SK-N-SH treated with all-trans-retinoic acid at 6 μM for 48 hours (cell line): ENCODE measurements at regions not wholly inside any gene's neighbourhood (a gene's known extent, or its start where the extent isn't known, plus 50 kb on each side); places are given as distances from the start of the nearest gene placed in this dataset.
"Not testable (repeated sequence)": the region's sequence is repeated elsewhere in the genome, so short reads cannot be mapped to it uniquely, and the experiment has no call there.

Experiments
- ATAC-seq: fragments of 200-7000 bp; cut with Tn5 transposase; 3 replicates; pipeline ENCODE4 v1.9.1; 2020; ENCODE audit warnings: mild to moderate bottlenecking, moderate library complexity
- ARNTL ChIP-seq: fragments of 450-650 bp; formaldehyde crosslinking; IDR thresholded peaks from 2 replicates; pipeline ENCODE4 v1.5.0; 2020; ENCODE audit warnings: low read depth, mild to moderate bottlenecking, moderate library complexity, borderline replicate concordance
- BACH2 ChIP-seq: fragments of 250-450 bp; sonication (Bioruptor Pico); IDR thresholded peaks from 2 replicates; pipeline ENCODE4 v1.9.0; 2021; ENCODE audit warnings: mild to moderate bottlenecking, borderline replicate concordance
- CSDC2 ChIP-seq: fragments of 250-450 bp; sonication (Bioruptor Pico); IDR thresholded peaks from 2 replicates; pipeline ENCODE4 v1.5.0; 2020; ENCODE audit warnings: mild to moderate bottlenecking, moderate library complexity
- ESRRG ChIP-seq: fragments of 250-450 bp; sonication (Bioruptor Pico); IDR thresholded peaks from 2 replicates; pipeline ENCODE4 v1.6.1; 2021; ENCODE audit warnings: mild to moderate bottlenecking
- OSR1 ChIP-seq: fragments of 250-450 bp; sonication (Bioruptor Pico); IDR thresholded peaks from 2 replicates; pipeline ENCODE4 v1.8.0; 2022; ENCODE audit warnings: moderate library complexity, mild to moderate bottlenecking, inconsistent platforms
- PATZ1 ChIP-seq: fragments of 250-450 bp; sonication (Bioruptor Pico); IDR thresholded peaks from 2 replicates; pipeline ENCODE4 v1.8.0; 2020; ENCODE audit warnings: mild to moderate bottlenecking, moderate library complexity, borderline replicate concordance
- POU6F1 ChIP-seq: fragments of 250-450 bp; sonication (Bioruptor Pico); IDR thresholded peaks from 2 replicates; pipeline ENCODE4 v1.8.0; 2021; ENCODE audit warnings: low read depth, mild to moderate bottlenecking, moderate library complexity, borderline replicate concordance
- PPARA ChIP-seq: fragments of 250-450 bp; sonication (Bioruptor Pico); IDR thresholded peaks from 2 replicates; pipeline ENCODE4 v1.5.0; 2020; ENCODE audit warnings: mild to moderate bottlenecking, borderline replicate concordance
- RARB ChIP-seq: fragments of 250-450 bp; sonication (Bioruptor Pico); IDR thresholded peaks from 2 replicates; pipeline ENCODE4 v1.8.0; 2021; ENCODE audit warnings: mild to moderate bottlenecking, moderate library complexity
- SNAI2 ChIP-seq: fragments of 250-450 bp; sonication (Bioruptor Pico); IDR thresholded peaks from 2 replicates; pipeline ENCODE4 v1.5.0; 2020; ENCODE audit warnings: mild to moderate bottlenecking, moderate library complexity
- TCF4 ChIP-seq: fragments of 250-450 bp; sonication (Bioruptor Pico); IDR thresholded peaks from 2 replicates; pipeline ENCODE4 v1.8.0; 2021; ENCODE audit warnings: mild to moderate bottlenecking, moderate library complexity, borderline replicate concordance
- TSHZ2 ChIP-seq: fragments of 250-450 bp; sonication (Bioruptor Pico); IDR thresholded peaks from 2 replicates; pipeline ENCODE4 v1.5.0; 2020; ENCODE audit warnings: mild to moderate bottlenecking, moderate library complexity
- ZC3H10 ChIP-seq: fragments of 250-450 bp; sonication (Bioruptor Pico); IDR thresholded peaks from 2 replicates; pipeline ENCODE4 v1.5.1; 2021; ENCODE audit warnings: mild to moderate bottlenecking, moderate library complexity
- ZFP3 ChIP-seq: fragments of 250-450 bp; sonication (Bioruptor Pico); IDR thresholded peaks from 2 replicates; pipeline ENCODE4 v1.5.0; 2020; ENCODE audit warnings: mild to moderate bottlenecking, moderate library complexity
- ZFP30 ChIP-seq: fragments of 450-650 bp; formaldehyde crosslinking; IDR thresholded peaks from 2 replicates; pipeline ENCODE4 v1.5.0; 2022; ENCODE audit warnings: mild to moderate bottlenecking, moderate library complexity
- ZNF565 ChIP-seq: fragments of 450-650 bp; formaldehyde crosslinking; conservative IDR thresholded peaks from 2 replicates; pipeline ENCODE4 v1.5.0; 2020; ENCODE audit warnings: low read depth, mild to moderate bottlenecking, moderate library complexity
- ZNF70 ChIP-seq: fragments of 450-650 bp; formaldehyde crosslinking; IDR thresholded peaks from 2 replicates; pipeline ENCODE4 v1.5.0; 2020; ENCODE audit warnings: mild to moderate bottlenecking, moderate library complexity
- ZNF8 ChIP-seq: fragments of 450-650 bp; formaldehyde crosslinking; IDR thresholded peaks from 2 replicates; pipeline ENCODE4 v1.5.0; 2020; ENCODE audit warnings: mild to moderate bottlenecking, moderate library complexity
- TF ChIP-seq, protein P1 (sequence below): fragments of 250-450 bp; sonication (Bioruptor Pico); IDR thresholded peaks from 2 replicates; pipeline ENCODE4 v1.5.1; 2021; ENCODE audit warnings: mild to moderate bottlenecking, moderate library complexity

DNA sequence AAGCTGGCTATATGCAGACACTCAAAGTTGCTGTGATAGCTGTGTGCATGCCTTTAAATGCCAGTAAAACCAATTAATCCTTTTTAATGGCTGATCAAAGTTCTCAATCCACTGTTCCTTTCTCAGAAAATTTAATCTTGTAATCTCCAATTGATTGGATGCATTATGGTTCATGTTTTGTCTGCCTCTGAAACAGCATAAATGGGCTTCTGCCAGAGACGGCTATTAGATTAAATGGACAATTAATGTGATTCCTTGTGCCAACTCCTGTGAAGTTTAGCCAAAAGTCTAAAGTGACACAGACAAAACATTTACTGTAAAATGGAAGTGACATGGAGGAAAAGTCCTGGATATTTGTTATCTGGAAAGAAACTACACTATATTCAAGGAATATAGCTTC lies 952.5 kb upstream of the FAT3 start (continued):
- peak; percentile 94; the same call in 1 of the 2 replicates for TF ChIP-seq TSHZ2 (CRISPR knock-in tag)

DNA sequence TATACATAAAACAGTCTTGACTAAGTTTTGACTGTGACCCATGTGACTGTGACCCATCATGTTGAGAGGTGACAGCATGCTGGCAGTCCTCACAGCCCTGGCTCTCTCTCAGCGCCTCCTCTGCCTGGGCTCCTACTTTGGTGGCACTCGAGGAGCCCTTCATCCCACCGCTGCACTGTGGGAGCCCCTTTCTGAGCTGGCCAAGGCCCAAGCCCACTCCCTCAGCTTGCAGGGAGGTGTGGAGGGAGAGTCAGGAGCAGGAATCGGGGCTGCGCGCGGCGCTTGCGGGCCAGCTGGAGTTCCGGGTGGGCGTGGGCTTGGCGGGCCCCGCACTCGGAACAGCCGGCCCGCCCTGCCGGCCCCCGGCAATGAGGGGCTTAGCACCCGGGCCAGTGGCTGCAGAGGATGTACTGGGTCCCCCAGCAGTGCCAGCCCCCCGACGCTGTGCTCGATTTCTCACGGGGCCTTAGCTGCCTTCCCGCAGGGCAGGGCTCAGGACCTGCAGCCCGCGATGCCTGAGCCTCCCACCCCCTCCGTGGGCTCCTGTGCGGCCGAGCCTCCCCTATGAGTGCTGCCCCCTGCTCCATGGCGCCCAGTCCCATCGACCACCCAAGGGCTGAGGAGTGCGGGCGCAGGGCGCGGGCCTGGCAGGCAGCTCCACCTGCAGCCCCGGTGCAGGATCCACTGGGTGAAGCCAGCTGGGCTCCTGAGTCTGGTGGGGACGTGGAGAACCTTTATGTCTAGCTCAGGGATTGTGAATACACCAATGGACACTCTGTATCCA lies 955.9 kb upstream of the FAT3 start:
- not testable (repeated sequence) for ATAC-seq

DNA sequence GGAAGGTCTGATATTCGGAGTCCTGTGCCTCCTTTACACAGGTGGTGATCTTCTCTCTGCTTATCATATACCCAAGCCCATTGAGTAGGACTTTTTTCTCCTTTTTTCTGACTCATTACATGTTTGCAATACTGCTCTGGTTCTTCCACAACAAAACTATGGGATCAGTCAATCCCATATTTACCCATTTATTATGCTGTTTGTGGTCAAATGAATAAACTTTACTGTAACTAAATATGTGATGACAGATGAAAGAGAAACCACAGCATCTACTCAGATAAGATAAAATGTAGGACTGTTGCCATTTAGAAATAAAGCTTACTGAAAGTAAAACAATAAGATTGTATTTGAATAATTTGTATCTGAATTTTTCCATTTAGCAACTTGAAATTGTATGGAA lies 958.7 kb upstream of the FAT3 start:
- TF ChIP-seq PPARA (CRISPR knock-in tag) (no peak), ARNTL (CRISPR knock-in tag) (no peak), OSR1 (CRISPR knock-in tag) (no peak), ESRRG (CRISPR knock-in tag) (no peak), ZNF8 (CRISPR knock-in tag) (no peak), TSHZ2 (CRISPR knock-in tag) (no peak), ZC3H10 (CRISPR knock-in tag) (no peak), SNAI2 (no peak), PATZ1 (CRISPR knock-in tag) (no peak), ZFP30 (CRISPR knock-in tag) (no peak), RARB (CRISPR knock-in tag) (no peak)
- TF ChIP-seq, protein P1, sequence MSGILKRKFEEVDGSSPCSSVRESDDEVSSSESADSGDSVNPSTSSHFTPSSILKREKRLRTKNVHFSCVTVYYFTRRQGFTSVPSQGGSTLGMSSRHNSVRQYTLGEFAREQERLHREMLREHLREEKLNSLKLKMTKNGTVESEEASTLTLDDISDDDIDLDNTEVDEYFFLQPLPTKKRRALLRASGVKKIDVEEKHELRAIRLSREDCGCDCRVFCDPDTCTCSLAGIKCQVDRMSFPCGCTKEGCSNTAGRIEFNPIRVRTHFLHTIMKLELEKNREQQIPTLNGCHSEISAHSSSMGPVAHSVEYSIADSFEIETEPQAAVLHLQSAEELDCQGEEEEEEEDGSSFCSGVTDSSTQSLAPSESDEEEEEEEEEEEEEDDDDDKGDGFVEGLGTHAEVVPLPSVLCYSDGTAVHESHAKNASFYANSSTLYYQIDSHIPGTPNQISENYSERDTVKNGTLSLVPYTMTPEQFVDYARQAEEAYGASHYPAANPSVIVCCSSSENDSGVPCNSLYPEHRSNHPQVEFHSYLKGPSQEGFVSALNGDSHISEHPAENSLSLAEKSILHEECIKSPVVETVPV (CRISPR knock-in tag), result no peak
- TF ChIP-seq, all 23 proteins: peak for 0
- no peak for ATAC-seq

DNA sequence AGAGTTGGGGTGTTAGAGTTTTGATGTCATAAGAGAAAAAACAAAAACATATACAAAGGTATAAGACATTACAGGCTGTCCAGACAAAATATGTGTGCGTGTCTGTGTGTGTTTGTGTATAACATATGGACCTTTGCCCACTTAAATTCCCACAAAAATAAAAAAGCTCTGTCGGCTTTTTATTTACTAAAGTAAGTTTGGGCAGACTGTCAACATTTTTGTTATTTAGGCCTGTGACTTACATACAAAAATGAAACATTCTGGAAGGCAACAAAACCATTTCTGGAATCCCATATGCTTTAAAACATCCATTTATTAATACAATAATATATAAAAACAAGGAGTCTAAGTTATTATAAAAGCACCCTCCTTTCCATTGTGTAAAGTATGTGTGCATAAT lies 960.1 kb upstream of the FAT3 start:
- no peak for ATAC-seq
- TF ChIP-seq CSDC2 (CRISPR knock-in tag) (no peak), ZNF565 (CRISPR knock-in tag) (no peak), ARNTL (CRISPR knock-in tag) (no peak), ZFP30 (CRISPR knock-in tag) (no peak), TSHZ2 (CRISPR knock-in tag) (no peak), POU6F1 (CRISPR knock-in tag) (no peak), OSR1 (CRISPR knock-in tag) (no peak), TCF4 (no peak), ZNF8 (CRISPR knock-in tag) (no peak), ZC3H10 (CRISPR knock-in tag) (no peak), BACH2 (no peak), ZFP3 (no peak), ZNF70 (no peak), ESRRG (CRISPR knock-in tag) (no peak)
- TF ChIP-seq, protein P1 (CRISPR knock-in tag), result no peak
- TF ChIP-seq, all 23 proteins: peak for 0
